Mesenchymal stem cell (in vitro differentiated cells and primary cell): ENCODE measurements at regions not wholly inside any gene's neighbourhood (a gene's known extent, or its start where the extent isn't known, plus 50 kb on each side); places are given as distances from the start of the nearest gene placed in this dataset.

Experiments used
- DNase-seq: peaks from one replicate; pipeline ENCODE4 v3.0.0-alpha.2; 2013
- H2AFZ ChIP-seq: one replicate; pipeline ENCODE4 v1.6.1; 2013; ENCODE audit warnings: low read depth, mild to moderate bottlenecking, control low read depth, inconsistent platforms, low read length, moderate library complexity
- H2AK5ac ChIP-seq: 2 replicates; pipeline ENCODE4 v1.6.1; 2013; ENCODE audit warnings: low read length, moderate library complexity, mild to moderate bottlenecking, inconsistent platforms; ENCODE audit not compliant: severe bottlenecking
- H2BK120ac ChIP-seq: one replicate; pipeline ENCODE4 v1.6.1; 2013; ENCODE audit warnings: low read depth, mild to moderate bottlenecking, inconsistent platforms, low read length, moderate library complexity
- H2BK12ac ChIP-seq, 2 experiments: one replicate each; pipeline ENCODE4 v1.6.1; 2013; ENCODE audit warnings: inconsistent platforms in 2 of 2, low read length in 2 of 2, mild to moderate bottlenecking in 2 of 2, moderate library complexity in 2 of 2, control low read depth in 1 of 2
- H2BK15ac ChIP-seq: one replicate; pipeline ENCODE4 v1.6.1; 2013; ENCODE audit warnings: mild to moderate bottlenecking, low read depth, inconsistent platforms; ENCODE audit not compliant: poor library complexity, severe bottlenecking
- H2BK5ac ChIP-seq: 2 replicates; pipeline ENCODE4 v1.6.1; 2013; ENCODE audit warnings: low read depth, mild to moderate bottlenecking, low read length, control low read depth, inconsistent platforms; ENCODE audit not compliant: poor library complexity, severe bottlenecking
- H3K14ac ChIP-seq, 2 experiments: one replicate each; pipeline ENCODE4 v1.6.1; 2013; ENCODE audit warnings: inconsistent platforms in 2 of 2, low read length in 2 of 2, control low read depth in 1 of 2, mild to moderate bottlenecking in 1 of 2, moderate library complexity in 1 of 2
- H3K18ac ChIP-seq, 2 experiments: one replicate each; pipeline ENCODE4 v1.6.1; 2013; ENCODE audit warnings: inconsistent platforms in 2 of 2, low read length in 2 of 2, control low read depth in 1 of 2, low read depth in 1 of 2, mild to moderate bottlenecking in 1 of 2
- H3K23ac ChIP-seq, 2 experiments: one replicate each; pipeline ENCODE4 v1.6.1; 2013; ENCODE audit warnings: inconsistent platforms in 2 of 2, low read length in 2 of 2, mild to moderate bottlenecking in 2 of 2, moderate library complexity in 2 of 2, control low read depth in 1 of 2
- H3K27ac ChIP-seq: 2 replicates; pipeline ENCODE4 v1.5.1; 2013; ENCODE audit warnings: mild to moderate bottlenecking, moderate library complexity, low read length, control low read depth, inconsistent platforms; ENCODE audit not compliant: poor library complexity, severe bottlenecking
- H3K27me3 ChIP-seq, 2 experiments: 2 replicates each; pipeline versions ENCODE4 v1.6.1 to v1.7.0; 2013; ENCODE audit warnings: low read length in 2 of 2, mild to moderate bottlenecking in 2 of 2, moderate library complexity in 2 of 2, control low read depth in 1 of 2, inconsistent platforms in 1 of 2; ENCODE audit not compliant: control insufficient read depth in 1 of 2, insufficient read depth in 1 of 2
- H3K36me3 ChIP-seq, 2 experiments: 2 replicates each; pipeline versions ENCODE4 v1.6.1 to v1.7.0; 2013; ENCODE audit warnings: low read length in 2 of 2, control low read depth in 1 of 2, inconsistent platforms in 1 of 2, low read depth in 1 of 2, mild to moderate bottlenecking in 1 of 2; ENCODE audit not compliant: insufficient read depth in 2 of 2, control insufficient read depth in 1 of 2
- H3K4ac ChIP-seq, 2 experiments: one replicate each; pipeline ENCODE4 v1.6.1; 2013; ENCODE audit warnings: inconsistent platforms in 2 of 2, low read length in 2 of 2, mild to moderate bottlenecking in 2 of 2, moderate library complexity in 2 of 2, control low read depth in 1 of 2, low read depth in 1 of 2
- H3K4me1 ChIP-seq: 2 replicates; pipeline ENCODE4 v1.6.1; 2013; ENCODE audit warnings: low read depth, low read length, control low read depth; ENCODE audit not compliant: control insufficient read depth, insufficient read depth
- H3K4me2 ChIP-seq: 2 replicates; pipeline ENCODE4 v1.6.1; 2013; ENCODE audit warnings: low read length, mild to moderate bottlenecking, inconsistent platforms; ENCODE audit not compliant: poor library complexity, severe bottlenecking
- H3K4me3 ChIP-seq, 2 experiments: 2 replicates each; pipeline versions ENCODE4 v1.5.1 to v1.7.0; 2013; ENCODE audit warnings: low read length in 2 of 2, mild to moderate bottlenecking in 2 of 2, control low read depth in 1 of 2, low read depth in 1 of 2; ENCODE audit not compliant: insufficient read depth in 1 of 2
- H3K79me1 ChIP-seq: replicated peaks from 2 replicates; pipeline ENCODE4 v1.6.1; 2013; ENCODE audit warnings: mild to moderate bottlenecking, control low read depth, low read length, inconsistent platforms; ENCODE audit not compliant: poor library complexity, severe bottlenecking
- H3K9ac ChIP-seq: 2 replicates; pipeline ENCODE4 v1.7.0; 2013; ENCODE audit warnings: mild to moderate bottlenecking, low read length, moderate library complexity
- H3K9me3 ChIP-seq: 2 replicates; pipeline ENCODE4 v1.7.0; 2013; ENCODE audit warnings: mild to moderate bottlenecking, low read length; ENCODE audit not compliant: control insufficient read depth
- H4K8ac ChIP-seq: one replicate; pipeline ENCODE4 v1.6.1; 2013; ENCODE audit warnings: inconsistent platforms, mild to moderate bottlenecking, low read length, moderate library complexity
- H4K91ac ChIP-seq: one replicate; pipeline ENCODE4 v1.6.1; 2013; ENCODE audit warnings: mild to moderate bottlenecking, low read length, inconsistent platforms
- WGBS: methylation state at CpG from one replicate; pipeline ENCODE4 v1.1.7; 2013; ENCODE audit warnings: mixed read lengths; 5-methylcytosine and 5-hydroxymethylcytosine counted together

- no peak overlapping the region for H3K4ac ChIP-seq
- H3K4me1 ChIP-seq = no peaks in the 10 kb centered on the region
- H3K79me1 ChIP-seq = no peaks in the 10 kb centered on the region
- peak overlapping the region; percentile 73 for H3K9ac ChIP-seq
- no peak overlapping the region for H2BK120ac ChIP-seq
- H3K4me2 ChIP-seq = no peak overlapping the region
- H2AK5ac ChIP-seq = no peak overlapping the region
- no peak overlapping the region for H3K14ac ChIP-seq
- H2BK5ac ChIP-seq = no peak overlapping the region
- no peak overlapping the region for H4K91ac ChIP-seq
- peak; percentile 21 for DNase-seq
- H3K18ac ChIP-seq = no peak overlapping the region
- WGBS = 79% methylated on average over 2 of the region's 3 CpGs
- no peak overlapping the region for H2BK12ac ChIP-seq
- H3K9me3 ChIP-seq = no peaks in the 10 kb centered on the region
- H3K27ac ChIP-seq = no peak overlapping the region
- H2AFZ ChIP-seq = no peak overlapping the region
- H3K27me3 ChIP-seq = no peaks in the 10 kb centered on the region
- H3K23ac ChIP-seq = no peak overlapping the region
- no peak overlapping the region for H4K8ac ChIP-seq
- H2BK15ac ChIP-seq = no peak overlapping the region
- no peaks in the 10 kb centered on the region for H3K36me3 ChIP-seq
- H3K4me3 ChIP-seq = no peak overlapping the region
These were observed 63.8 kb upstream of the ZC3H15 start for GRCh38 chr2:186422226-186422625.

- Histone ChIP-seq H3K4me3 (no peak overlapping the region), H2AFZ (no peak overlapping the region), H4K91ac (no peak overlapping the region), H3K4ac (no peak overlapping the region), H3K36me3 (no peaks in the 10 kb centered on the region), H3K9ac (no peak overlapping the region), H2BK5ac (no peak overlapping the region), H3K9me3 (no peaks in the 10 kb centered on the region), H3K18ac (no peak overlapping the region), H3K4me1 (no peaks in the 10 kb centered on the region), H2BK12ac (no peak overlapping the region), H3K27me3 (no peaks in the 10 kb centered on the region), H4K8ac (no peak overlapping the region), H2BK120ac (no peak overlapping the region), H3K79me1 (no peaks in the 10 kb centered on the region), H3K27ac (no peak overlapping the region), H3K14ac (no peak overlapping the region), H2BK15ac (no peak overlapping the region), H3K23ac (no peak overlapping the region), H3K4me2 (no peak overlapping the region), H2AK5ac (no peak overlapping the region)
- WGBS = 86% methylated on average over 2 of the region's 2 CpGs
- DNase-seq = no peak
These were observed 62.6 kb upstream of the ZC3H15 start for GRCh38 chr2:186423481-186423880.

- Histone ChIP-seq H2BK15ac (no peak overlapping the region), H2BK120ac (no peak overlapping the region), H2AK5ac (no peak overlapping the region), H3K4ac (no peak overlapping the region), H2AFZ (no peak overlapping the region), H4K8ac (no peak overlapping the region), H3K23ac (no peak overlapping the region), H2BK12ac (no peak overlapping the region), H3K4me3 (no peak overlapping the region), H3K27ac (no peak overlapping the region), H3K14ac (no peak overlapping the region), H4K91ac (no peak overlapping the region), H2BK5ac (no peak overlapping the region), H3K9me3 (no peaks in the 10 kb centered on the region), H3K9ac (no peak overlapping the region), H3K27me3 (no peaks in the 10 kb centered on the region), H3K36me3 (no peaks in the 10 kb centered on the region), H3K4me1 (no peaks in the 10 kb centered on the region), H3K4me2 (no peak overlapping the region), H3K18ac (no peak overlapping the region), H3K79me1 (no peaks in the 10 kb centered on the region)
- DNase-seq = no peak
- WGBS = 63% methylated on average over 2 of the region's 2 CpGs
These were observed 61.8 kb upstream of the ZC3H15 start for GRCh38 chr2:186424265-186424664.

- H3K18ac ChIP-seq = no peak overlapping the region
- no peaks in the 10 kb centered on the region for H3K4me1 ChIP-seq
- H3K36me3 ChIP-seq = no peaks in the 10 kb centered on the region
- no peak overlapping the region for H2BK120ac ChIP-seq
- 78% methylated on average over 1 of the region's 1 CpG for WGBS
- H4K8ac ChIP-seq = no peak overlapping the region
- H3K9me3 ChIP-seq = no peaks in the 10 kb centered on the region
- H2BK12ac ChIP-seq = no peak overlapping the region
- no peak overlapping the region for H3K14ac ChIP-seq
- no peak overlapping the region for H4K91ac ChIP-seq
- no peak overlapping the region for H2AK5ac ChIP-seq
- H3K4me2 ChIP-seq = no peak overlapping the region
- H3K27ac ChIP-seq = no peak overlapping the region
- no peak overlapping the region for H3K4me3 ChIP-seq
- no peaks in the 10 kb centered on the region for H3K79me1 ChIP-seq
- H2BK5ac ChIP-seq = no peak overlapping the region
- no peak overlapping the region for H3K4ac ChIP-seq
- H3K23ac ChIP-seq = no peak overlapping the region
- H3K27me3 ChIP-seq = no peaks in the 10 kb centered on the region
- H3K9ac ChIP-seq = no peak overlapping the region
- H2BK15ac ChIP-seq = no peak overlapping the region
- DNase-seq = no peak
- no peak overlapping the region for H2AFZ ChIP-seq
These were observed 60.5 kb upstream of the ZC3H15 start for GRCh38 chr2:186425576-186425975.
